GM12878 (cell line): ENCODE measurements at regions not wholly inside any gene's neighbourhood (a gene's known extent, or its start where the extent isn't known, plus 50 kb on each side); places are given as distances from the start of the nearest gene placed in this dataset.

Source experiments
- ATAC-seq: fragments of 200-7000 bp; cut with Tn5 transposase; 3 replicates; pipeline ENCODE4 v1.9.1; 2020; ENCODE audit warnings: mild to moderate bottlenecking, moderate library complexity
- BruUV-seq: library from RNA; stranded (reverse); fragments of 400-500 nt; replicated peaks from 2 replicates; lab custom pipeline; 2021; lab: Mats Ljungman, UMichigan
- CTCF ChIA-PET: fragments of 300-600 bp; sonication (Branson Sonifier 250); formaldehyde crosslinking; extraction: SDS; loops from one replicate; lab custom pipeline; 2021; ENCODE audit warnings: inconsistent platforms; lab: Yijun Ruan, JAX
- POLR2A ChIA-PET: fragments of 350-600 bp; formaldehyde crosslinking; extraction: SDS; loops from one replicate; lab custom pipeline; 2021; ENCODE audit warnings: inconsistent platforms; lab: Charles Lee
- RAD21 ChIA-PET: fragments of 300-600 bp; sonication (Branson Sonifier 250); formaldehyde crosslinking; loops from one replicate; lab custom pipeline; 2023; ENCODE audit warnings: antibody characterized with exemption; ENCODE audit not compliant: unreplicated experiment; lab: Charles Lee
- SMC1A ChIA-PET: fragments of 300-600 bp; sonication (Branson Sonifier 250); formaldehyde crosslinking; loops from one replicate; lab custom pipeline; 2023; ENCODE audit not compliant: unreplicated experiment, uncharacterized antibody; lab: Charles Lee
- DNase-seq: peaks from one replicate; pipeline ENCODE4 v3.0.0-alpha.2; 2011; ENCODE audit warnings: low read depth, low spot score
- FAIRE-seq: peaks from 3 replicates; lab custom pipeline; 2011; peaks lifted over from hg19 to GRCh38; lab: Jason Lieb, UNC
- H2AFZ ChIP-seq: 2 replicates; pipeline ENCODE4 v1.6.0; 2011; ENCODE audit warnings: low read depth, low read length, control low read depth; ENCODE audit not compliant: control insufficient read depth
- H3K27ac ChIP-seq: 2 replicates; pipeline ENCODE4 v1.5.1; 2011; ENCODE audit warnings: control low read depth; ENCODE audit not compliant: control insufficient read depth, insufficient read depth
- H3K27me3 ChIP-seq, 2 experiments: replicated peaks in 1 of 2; 2 replicates each; pipeline versions ENCODE4 v1.6.0 to v1.6.1; 2011; ENCODE audit warnings: low read length in 1 of 2; ENCODE audit not compliant: control insufficient read depth in 2 of 2, insufficient read depth in 2 of 2
- H3K36me3 ChIP-seq, 2 experiments: 2 replicates each; pipeline ENCODE4 v1.5.1; 2011; ENCODE audit warnings: low read length in 1 of 2; ENCODE audit not compliant: control insufficient read depth in 2 of 2, insufficient read depth in 2 of 2
- H3K4me1 ChIP-seq: 2 replicates; pipeline ENCODE4 v1.6.1; 2011; ENCODE audit warnings: mild to moderate bottlenecking, low read length, moderate library complexity, mixed read lengths; ENCODE audit not compliant: control insufficient read depth, insufficient read depth
- H3K4me2 ChIP-seq: 2 replicates; pipeline ENCODE4 v1.6.0; 2011; ENCODE audit warnings: control low read depth; ENCODE audit not compliant: control insufficient read depth, insufficient read depth
- H3K4me3 ChIP-seq: fragments of 200-600 bp; sonication (generic); 2 replicates; pipeline ENCODE4 v1.5.1; 2016
- H3K79me2 ChIP-seq: 2 replicates; pipeline ENCODE4 v1.6.0; 2011; ENCODE audit warnings: low read length; ENCODE audit not compliant: control insufficient read depth, insufficient read depth
- H3K9ac ChIP-seq: 2 replicates; pipeline ENCODE4 v1.8.0; 2011; ENCODE audit warnings: low read length, control low read depth, mixed read lengths; ENCODE audit not compliant: control insufficient read depth, insufficient read depth
- H3K9me3 ChIP-seq: replicated peaks from 3 replicates; pipeline ENCODE4 v1.5.1; 2011; ENCODE audit warnings: mild to moderate bottlenecking, low read length; ENCODE audit not compliant: control insufficient read depth, insufficient read depth
- H4K20me1 ChIP-seq: 2 replicates; pipeline ENCODE4 v1.6.0; 2011; ENCODE audit not compliant: control insufficient read depth, insufficient read depth
- BMI1 ChIP-seq: fragments of 450-650 bp; IDR thresholded peaks from 2 replicates; pipeline ENCODE4 v1.6.1; 2016; ENCODE audit warnings: mild to moderate bottlenecking, moderate library complexity, borderline replicate concordance
- CHD4 ChIP-seq: fragments of 200-600 bp; sonication (generic); IDR thresholded peaks from 2 replicates; pipeline ENCODE4 v1.6.1; 2016; ENCODE audit warnings: mild to moderate bottlenecking
- HCFC1 ChIP-seq: fragments of 150-350 bp; IDR thresholded peaks from 2 replicates; pipeline ENCODE4 v1.6.1; 2014; ENCODE audit warnings: low read length
- MXI1 ChIP-seq: fragments of 150-350 bp; IDR thresholded peaks from 2 replicates; pipeline ENCODE4 v1.6.1; 2011; ENCODE audit warnings: low read depth, mild to moderate bottlenecking, inconsistent platforms, low read length, improper control_type of control experiment
- MYC ChIP-seq: IDR thresholded peaks from 2 replicates; pipeline ENCODE4 v1.6.1; 2011; ENCODE audit warnings: mild to moderate bottlenecking, low read length, moderate library complexity, inconsistent platforms; ENCODE audit not compliant: insufficient read depth, insufficient replicate concordance, insufficient read length, severe bottlenecking
- NFYA ChIP-seq: IDR thresholded peaks from 2 replicates; pipeline ENCODE4 v1.6.1; 2011; ENCODE audit warnings: low read depth, mild to moderate bottlenecking, low read length, improper control_type of control experiment, borderline replicate concordance
- RAD51 ChIP-seq: fragments of 450-650 bp; IDR thresholded peaks from 2 replicates; pipeline ENCODE4 v1.6.1; 2016; ENCODE audit warnings: moderate library complexity, mild to moderate bottlenecking, inconsistent platforms
- SIN3A ChIP-seq: IDR thresholded peaks from 2 replicates; pipeline ENCODE4 v1.6.1; 2012; ENCODE audit warnings: low read depth, low read length, improper control_type of control experiment
- SIX5 ChIP-seq: IDR thresholded peaks from 2 replicates; pipeline ENCODE4 v1.6.1; 2011; ENCODE audit warnings: mild to moderate bottlenecking, low read depth, low read length, moderate library complexity; ENCODE audit not compliant: severe bottlenecking
- SP1 ChIP-seq: IDR thresholded peaks from one replicate; pipeline ENCODE4 v1.6.1; 2011; ENCODE audit warnings: low read depth, low read length
- WRNIP1 ChIP-seq: IDR thresholded peaks from 2 replicates; pipeline ENCODE4 v1.6.1; 2011; ENCODE audit warnings: low read depth, low read length, improper control_type of control experiment, borderline replicate concordance
- WGBS: methylation state at CpG from one replicate; pipeline ENCODE4 v1.1.6; 2016; ENCODE audit warnings: low lambda C conversion rate; ENCODE audit not compliant: insufficient replicate concordance, insufficient coverage; ENCODE audit errors: missing lambda C conversion rate; 5-methylcytosine and 5-hydroxymethylcytosine counted together
- in situ Hi-C: fragments of 300-500 bp; cut with MboI; formaldehyde crosslinking; loops from 9 replicates; pipeline ENCODE4 v1.14.3; 2018; ENCODE audit warnings: mixed read lengths
- intact Hi-C: fragments of 100-400 bp; cut with micrococcal nuclease; formaldehyde crosslinking; loops from one replicate; pipeline ENCODE4 v1.14.2; 2022; ENCODE audit not compliant: unreplicated experiment
- TF ChIP-seq, protein P1 (sequence below): fragments of 450-650 bp; formaldehyde crosslinking; IDR thresholded peaks from 2 replicates; pipeline ENCODE4 v1.4.0; 2020; ENCODE audit warnings: mild to moderate bottlenecking, moderate library complexity
- TF ChIP-seq, protein P2 (sequence below): fragments of 450-650 bp; IDR thresholded peaks from 2 replicates; pipeline ENCODE4 v1.6.1; 2017; ENCODE audit warnings: mild to moderate bottlenecking, low read depth, inconsistent platforms; ENCODE audit not compliant: poor library complexity, severe bottlenecking
- TF ChIP-seq, protein P3 (sequence below): IDR thresholded peaks from 2 replicates; pipeline ENCODE4 v1.6.1; 2012; ENCODE audit warnings: low read depth, low read length, improper control_type of control experiment

- no TSS peak for BruUV-seq
- Histone ChIP-seq H3K9ac (no peak overlapping the region), H3K4me2 (no peak overlapping the region), H3K79me2 (no peaks in the 10 kb centered on the region), H3K4me1 (no peaks in the 10 kb centered on the region), H3K36me3 (no peaks in the 10 kb centered on the region), H3K27ac (no peak overlapping the region), H3K9me3 (no peaks in the 10 kb centered on the region), H4K20me1 (no peaks in the 10 kb centered on the region), H3K27me3 (no peaks in the 10 kb centered on the region), H2AFZ (no peak overlapping the region), H3K4me3 (no peak overlapping the region)
- ChIA-PET POLR2A (no interaction called here), SMC1A (interaction anchor here (1.0 kb wide), 1 partner anchor 141 kb away, joined by 4 read pairs; no protein-coding TSS in a partner anchor), CTCF (no interaction called here), RAD21 (no interaction called here)
- ATAC-seq (no peak), FAIRE-seq (no peak), DNase-seq (no peak)
- WGBS = 29% methylated on average over 7 of the region's 7 CpGs
- intact Hi-C loops (no loop called here), in situ Hi-C loops (loop anchor here (5.0 kb wide), 1 partner anchor 40 kb away; no protein-coding TSS in a partner anchor)
- TF ChIP-seq SIN3A (no peak), NFYA (no peak), WRNIP1 (no peak), BMI1 (no peak), MYC (no peak), SIX5 (no peak), HCFC1 (no peak), SP1 (no peak), RAD51 (no peak), MXI1 (no peak), CHD4 (no peak)
- TF ChIP-seq, protein P1, sequence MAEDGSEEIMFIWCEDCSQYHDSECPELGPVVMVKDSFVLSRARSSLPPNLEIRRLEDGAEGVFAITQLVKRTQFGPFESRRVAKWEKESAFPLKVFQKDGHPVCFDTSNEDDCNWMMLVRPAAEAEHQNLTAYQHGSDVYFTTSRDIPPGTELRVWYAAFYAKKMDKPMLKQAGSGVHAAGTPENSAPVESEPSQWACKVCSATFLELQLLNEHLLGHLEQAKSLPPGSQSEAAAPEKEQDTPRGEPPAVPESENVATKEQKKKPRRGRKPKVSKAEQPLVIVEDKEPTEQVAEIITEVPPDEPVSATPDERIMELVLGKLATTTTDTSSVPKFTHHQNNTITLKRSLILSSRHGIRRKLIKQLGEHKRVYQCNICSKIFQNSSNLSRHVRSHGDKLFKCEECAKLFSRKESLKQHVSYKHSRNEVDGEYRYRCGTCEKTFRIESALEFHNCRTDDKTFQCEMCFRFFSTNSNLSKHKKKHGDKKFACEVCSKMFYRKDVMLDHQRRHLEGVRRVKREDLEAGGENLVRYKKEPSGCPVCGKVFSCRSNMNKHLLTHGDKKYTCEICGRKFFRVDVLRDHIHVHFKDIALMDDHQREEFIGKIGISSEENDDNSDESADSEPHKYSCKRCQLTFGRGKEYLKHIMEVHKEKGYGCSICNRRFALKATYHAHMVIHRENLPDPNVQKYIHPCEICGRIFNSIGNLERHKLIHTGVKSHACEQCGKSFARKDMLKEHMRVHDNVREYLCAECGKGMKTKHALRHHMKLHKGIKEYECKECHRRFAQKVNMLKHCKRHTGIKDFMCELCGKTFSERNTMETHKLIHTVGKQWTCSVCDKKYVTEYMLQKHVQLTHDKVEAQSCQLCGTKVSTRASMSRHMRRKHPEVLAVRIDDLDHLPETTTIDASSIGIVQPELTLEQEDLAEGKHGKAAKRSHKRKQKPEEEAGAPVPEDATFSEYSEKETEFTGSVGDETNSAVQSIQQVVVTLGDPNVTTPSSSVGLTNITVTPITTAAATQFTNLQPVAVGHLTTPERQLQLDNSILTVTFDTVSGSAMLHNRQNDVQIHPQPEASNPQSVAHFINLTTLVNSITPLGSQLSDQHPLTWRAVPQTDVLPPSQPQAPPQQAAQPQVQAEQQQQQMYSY (CRISPR knock-in tag) = no peak
- TF ChIP-seq, protein P2, sequence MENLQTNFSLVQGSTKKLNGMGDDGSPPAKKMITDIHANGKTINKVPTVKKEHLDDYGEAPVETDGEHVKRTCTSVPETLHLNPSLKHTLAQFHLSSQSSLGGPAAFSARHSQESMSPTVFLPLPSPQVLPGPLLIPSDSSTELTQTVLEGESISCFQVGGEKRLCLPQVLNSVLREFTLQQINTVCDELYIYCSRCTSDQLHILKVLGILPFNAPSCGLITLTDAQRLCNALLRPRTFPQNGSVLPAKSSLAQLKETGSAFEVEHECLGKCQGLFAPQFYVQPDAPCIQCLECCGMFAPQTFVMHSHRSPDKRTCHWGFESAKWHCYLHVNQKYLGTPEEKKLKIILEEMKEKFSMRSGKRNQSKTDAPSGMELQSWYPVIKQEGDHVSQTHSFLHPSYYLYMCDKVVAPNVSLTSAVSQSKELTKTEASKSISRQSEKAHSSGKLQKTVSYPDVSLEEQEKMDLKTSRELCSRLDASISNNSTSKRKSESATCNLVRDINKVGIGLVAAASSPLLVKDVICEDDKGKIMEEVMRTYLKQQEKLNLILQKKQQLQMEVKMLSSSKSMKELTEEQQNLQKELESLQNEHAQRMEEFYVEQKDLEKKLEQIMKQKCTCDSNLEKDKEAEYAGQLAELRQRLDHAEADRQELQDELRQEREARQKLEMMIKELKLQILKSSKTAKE = no peak
- TF ChIP-seq, protein P3, sequence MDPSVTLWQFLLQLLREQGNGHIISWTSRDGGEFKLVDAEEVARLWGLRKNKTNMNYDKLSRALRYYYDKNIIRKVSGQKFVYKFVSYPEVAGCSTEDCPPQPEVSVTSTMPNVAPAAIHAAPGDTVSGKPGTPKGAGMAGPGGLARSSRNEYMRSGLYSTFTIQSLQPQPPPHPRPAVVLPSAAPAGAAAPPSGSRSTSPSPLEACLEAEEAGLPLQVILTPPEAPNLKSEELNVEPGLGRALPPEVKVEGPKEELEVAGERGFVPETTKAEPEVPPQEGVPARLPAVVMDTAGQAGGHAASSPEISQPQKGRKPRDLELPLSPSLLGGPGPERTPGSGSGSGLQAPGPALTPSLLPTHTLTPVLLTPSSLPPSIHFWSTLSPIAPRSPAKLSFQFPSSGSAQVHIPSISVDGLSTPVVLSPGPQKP = no peak
These were observed 72.5 kb upstream of the UCN3 start for GRCh38 chr10:5292196-5292735.
